ENCODE measurements at regions not wholly inside any gene's neighbourhood (a gene's known extent, or its start where the extent isn't known, plus 50 kb on each side); places are given as distances from the start of the nearest gene placed in this dataset.

- no peak for TF ChIP-seq CTCF (IDR thresholded peaks at IDR 0.05)
- no peak for TF ChIP-seq ZFX (IDR thresholded peaks at IDR 0.05; ENCODE audit: borderline replicate concordance)
- no peak overlapping the region for H3K27ac ChIP-seq
These were observed 592.3 kb downstream of the MAT2B start for GRCh38 chr5:164097749-164098148.

- TF ChIP-seq ZFX (IDR thresholded peaks at IDR 0.05; ENCODE audit: borderline replicate concordance) (no peak), CTCF (IDR thresholded peaks at IDR 0.05) (no peak)
These were observed 593.1 kb downstream of the MAT2B start for GRCh38 chr5:164098531-164098930.

GRCh38 chr5:164098979-164099378 lies 593.6 kb downstream of the MAT2B start:
- no peak overlapping the region for H3K27ac ChIP-seq
- no peak for TF ChIP-seq CTCF (IDR thresholded peaks at IDR 0.05)
- TF ChIP-seq ZFX (IDR thresholded peaks at IDR 0.05; ENCODE audit: borderline replicate concordance) = no peak

More at GRCh38 chr5:164098531-164098930, 593.1 kb downstream of the MAT2B start:
- H3K27ac ChIP-seq = no peak overlapping the region

GRCh38 chr5:164115420-164115819 lies 610.0 kb downstream of the MAT2B start:
- H3K27ac ChIP-seq = no peak overlapping the region
- TF ChIP-seq ZFX (IDR thresholded peaks at IDR 0.05; ENCODE audit: borderline replicate concordance) (no peak), CTCF (IDR thresholded peaks at IDR 0.05) (no peak)

- TF ChIP-seq CTCF (IDR thresholded peaks at IDR 0.05) (no peak), ZFX (IDR thresholded peaks at IDR 0.05; ENCODE audit: borderline replicate concordance) (no peak)
These were observed 614.5 kb downstream of the MAT2B start for GRCh38 chr5:164119806-164120447.

GRCh38 chr5:164127527-164127926 lies 622.1 kb downstream of the MAT2B start:
- TF ChIP-seq ZFX (IDR thresholded peaks at IDR 0.05; ENCODE audit: borderline replicate concordance) = no peak
- no peak for TF ChIP-seq CTCF (IDR thresholded peaks at IDR 0.05)
- no peak overlapping the region for H3K27ac ChIP-seq

More at GRCh38 chr5:164119806-164120447, 614.5 kb downstream of the MAT2B start:
- no peak overlapping the region for H3K27ac ChIP-seq

GRCh38 chr5:164132358-164132757 lies 626.9 kb downstream of the MAT2B start:
- TF ChIP-seq ZFX (IDR thresholded peaks at IDR 0.05; ENCODE audit: borderline replicate concordance) (no peak), CTCF (IDR thresholded peaks at IDR 0.05) (no peak)
- no peak overlapping the region for H3K27ac ChIP-seq
